ENCODE measurements at regions not wholly inside any gene's neighbourhood (a gene's known extent, or its start where the extent isn't known, plus 50 kb on each side); places are given as distances from the start of the nearest gene placed in this dataset.

DNA sequence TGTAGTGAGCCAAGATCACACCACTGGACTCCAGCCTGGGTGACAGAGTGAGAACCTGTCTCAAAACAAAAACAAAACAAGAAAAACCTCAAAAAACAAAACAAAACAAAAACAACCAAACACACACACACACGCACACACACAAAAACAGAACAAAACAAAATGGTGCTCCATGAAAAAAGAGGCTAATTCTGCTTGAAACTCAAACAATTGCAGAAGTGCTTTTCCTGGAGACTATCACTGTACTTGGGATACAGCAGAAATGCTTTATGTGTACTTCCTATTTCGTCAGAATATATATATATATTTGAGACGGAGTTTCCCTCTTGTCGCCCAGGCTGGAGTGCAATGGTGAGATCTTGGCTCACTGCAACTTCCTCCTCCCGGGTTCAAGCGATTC, 49.9 kb upstream of the HSPA9 start:
- intact Hi-C loops (cut with micrococcal nuclease): no loop called here
- H3K36me3 Mint-ChIP-seq: no peaks in the 10 kb centered on the region
- no peaks in the 10 kb centered on the region for H3K9me3 ChIP-seq (ENCODE audit: control insufficient read depth, insufficient read depth, low read length)
- H3K27me3 Mint-ChIP-seq (ENCODE audit: low read depth in 2 of 2): peaks cover 23 to 42% of the 10 kb centered on the region in 2 donors
- H3K4me1 ChIP-seq (ENCODE audit: control insufficient read depth, insufficient read depth, low read length): no peaks in the 10 kb centered on the region
- 83% methylated on average over 6 of the region's 6 CpGs for WGBS (ENCODE audit: insufficient coverage)
- no peak overlapping the region for H3K27ac ChIP-seq (ENCODE audit: low read length)
- no peaks in the 10 kb centered on the region for H3K9me3 Mint-ChIP-seq
- H3K4me3 ChIP-seq (ENCODE audit: low read length): no peak overlapping the region
- ATAC-seq: no peak
- TF ChIP-seq, protein P1, sequence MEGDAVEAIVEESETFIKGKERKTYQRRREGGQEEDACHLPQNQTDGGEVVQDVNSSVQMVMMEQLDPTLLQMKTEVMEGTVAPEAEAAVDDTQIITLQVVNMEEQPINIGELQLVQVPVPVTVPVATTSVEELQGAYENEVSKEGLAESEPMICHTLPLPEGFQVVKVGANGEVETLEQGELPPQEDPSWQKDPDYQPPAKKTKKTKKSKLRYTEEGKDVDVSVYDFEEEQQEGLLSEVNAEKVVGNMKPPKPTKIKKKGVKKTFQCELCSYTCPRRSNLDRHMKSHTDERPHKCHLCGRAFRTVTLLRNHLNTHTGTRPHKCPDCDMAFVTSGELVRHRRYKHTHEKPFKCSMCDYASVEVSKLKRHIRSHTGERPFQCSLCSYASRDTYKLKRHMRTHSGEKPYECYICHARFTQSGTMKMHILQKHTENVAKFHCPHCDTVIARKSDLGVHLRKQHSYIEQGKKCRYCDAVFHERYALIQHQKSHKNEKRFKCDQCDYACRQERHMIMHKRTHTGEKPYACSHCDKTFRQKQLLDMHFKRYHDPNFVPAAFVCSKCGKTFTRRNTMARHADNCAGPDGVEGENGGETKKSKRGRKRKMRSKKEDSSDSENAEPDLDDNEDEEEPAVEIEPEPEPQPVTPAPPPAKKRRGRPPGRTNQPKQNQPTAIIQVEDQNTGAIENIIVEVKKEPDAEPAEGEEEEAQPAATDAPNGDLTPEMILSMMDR (IDR thresholded peaks at IDR 0.05): no peak
- H3K36me3 ChIP-seq (ENCODE audit: control insufficient read depth, insufficient read depth, low read length): no peaks in the 10 kb centered on the region
- H3K27me3 ChIP-seq (ENCODE audit: control insufficient read depth, insufficient read depth, low read length): peaks cover 3% of the 10 kb centered on the region
- H3K4me3 Mint-ChIP-seq: no peak overlapping the region
- no peak for DNase-seq
- no peaks in the 10 kb centered on the region for H3K4me1 Mint-ChIP-seq
- no peak overlapping the region for H3K27ac Mint-ChIP-seq
